Astrocyte of the cerebellum (primary cell): ENCODE measurements at regions not wholly inside any gene's neighbourhood (a gene's known extent, or its start where the extent isn't known, plus 50 kb on each side); places are given as distances from the start of the nearest gene placed in this dataset.

ENCODE experiments used
- DNase-seq: peaks from one replicate; pipeline ENCODE4 v3.0.0-alpha.2; 2011; ENCODE audit warnings: low read depth
- H3K4me3 ChIP-seq: 2 replicates; pipeline ENCODE4 v1.5.1; 2011; ENCODE audit warnings: mild to moderate bottlenecking, low read depth, low read length, moderate library complexity
- CTCF ChIP-seq: IDR thresholded peaks from 2 replicates; pipeline ENCODE4 v1.5.1; 2012; ENCODE audit warnings: low read length, low read depth, moderate library complexity, mild to moderate bottlenecking; ENCODE audit errors: missing control alignments
- in situ Hi-C: cut with HindIII; loops from 2 replicates; pipeline ENCODE4 v1.10.0; 2017; ENCODE audit warnings: low sequenced_read_pairs

- no peak for TF ChIP-seq CTCF
- DNase-seq = no peak
- in situ Hi-C loops = no loop called here
- no peak overlapping the region for H3K4me3 ChIP-seq
Observed at GRCh38 chr20:6450841-6451240, 316.6 kb upstream of the BMP2 start.

DNA sequence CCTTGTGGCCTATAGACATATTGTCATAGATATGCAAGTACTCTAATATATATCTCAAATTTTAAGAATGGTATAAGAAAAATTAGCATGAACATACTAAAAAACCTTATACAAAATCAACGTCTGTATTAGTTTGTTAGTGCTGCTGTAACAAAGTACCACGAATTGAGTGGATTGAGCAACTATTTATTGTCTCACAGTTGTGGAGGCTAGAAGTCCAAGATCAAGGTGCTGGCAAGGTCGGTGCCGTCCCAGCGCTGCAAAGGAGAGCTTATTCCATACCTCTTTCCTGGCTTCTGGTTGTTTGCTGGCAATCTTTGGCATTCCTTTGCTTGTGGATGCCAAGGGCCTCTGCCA lies 317.6 kb upstream of the FERMT1 start:
- in situ Hi-C loops = no loop called here

GRCh38 chr20:6439737-6440442 lies 317.1 kb upstream of the FERMT1 start:
- DNase-seq = no peak
- in situ Hi-C loops = no loop called here
- TF ChIP-seq CTCF = no peak
- H3K4me3 ChIP-seq = no peak overlapping the region

More for the DNA sequence above, 317.6 kb upstream of the FERMT1 start:
- H3K4me3 ChIP-seq = no peak overlapping the region
- no peak for DNase-seq
- TF ChIP-seq CTCF = no peak

- in situ Hi-C loops = no loop called here
- no peak for TF ChIP-seq CTCF
Observed at GRCh38 chr20:6434131-6434530, 311.3 kb upstream of the FERMT1 start.

DNA sequence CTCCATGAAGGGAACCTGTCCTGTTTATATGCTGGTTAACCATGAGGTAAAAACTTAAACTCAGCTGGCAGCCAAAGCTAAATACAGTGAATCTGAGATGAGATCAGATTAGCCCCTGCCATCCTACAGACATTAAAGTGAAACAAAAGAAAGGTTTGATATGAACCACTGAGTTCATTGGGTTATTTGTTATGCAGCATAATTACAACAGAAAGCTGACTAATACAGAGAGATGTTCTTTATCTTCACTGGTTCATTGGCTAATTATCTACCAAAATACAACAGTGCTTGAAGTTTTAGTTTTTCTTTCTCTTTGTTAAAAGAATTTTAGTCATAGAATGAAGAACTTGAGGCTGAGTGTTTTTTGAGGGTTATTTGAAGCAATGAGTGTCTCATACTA lies 307.6 kb upstream of the FERMT1 start:
- no peak for TF ChIP-seq CTCF
- DNase-seq = no peak
- H3K4me3 ChIP-seq = no peak overlapping the region
- in situ Hi-C loops = no loop called here

More at GRCh38 chr20:6434131-6434530, 311.3 kb upstream of the FERMT1 start:
- no peak for DNase-seq
- no peak overlapping the region for H3K4me3 ChIP-seq

DNA sequence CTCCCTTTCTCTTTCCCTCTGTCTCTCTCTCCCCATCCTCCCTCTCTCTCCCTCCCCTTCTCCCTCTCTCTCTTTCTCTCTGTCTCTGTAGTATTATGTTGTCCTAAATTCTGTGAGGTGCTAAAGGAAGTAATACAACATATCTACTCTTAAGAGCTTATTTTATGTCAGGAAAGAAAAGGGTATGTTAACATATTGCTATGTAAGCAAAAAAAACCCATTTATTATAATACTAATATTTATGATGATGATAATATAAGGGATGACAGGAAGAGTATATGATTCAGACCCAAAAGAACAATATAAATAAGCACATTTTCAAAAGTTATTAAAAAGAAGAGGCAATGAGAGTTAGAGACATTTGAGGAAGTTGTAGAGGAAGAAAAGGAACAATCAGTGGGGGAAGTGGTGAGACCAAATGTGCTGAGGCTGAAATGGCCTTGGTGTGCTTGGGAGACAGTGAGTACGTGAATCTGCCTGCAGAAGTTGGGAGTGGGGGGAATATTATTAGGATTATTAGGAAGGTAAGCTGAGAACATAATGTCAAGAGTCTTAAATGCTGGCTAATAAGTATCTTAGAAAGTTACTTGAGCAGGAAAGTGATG lies 303.6 kb upstream of the FERMT1 start:
- in situ Hi-C loops = loop anchor here (5.0 kb wide), 2 partner anchors 41 to 91 kb away; no protein-coding TSS in a partner anchor
- TF ChIP-seq CTCF = no peak
- DNase-seq = no peak

More for the DNA sequence above, 303.6 kb upstream of the FERMT1 start:
- H3K4me3 ChIP-seq = no peak overlapping the region
